Body of pancreas (tissue), 4 donors: ENCODE measurements at regions not wholly inside any gene's neighbourhood (a gene's known extent, or its start where the extent isn't known, plus 50 kb on each side); places are given as distances from the start of the nearest gene placed in this dataset.

Experiments
- ATAC-seq: fragments of 150-250 bp; one replicate; pipeline ENCODE4 v1.9.1; 2016
- DNase-seq, 4 donors: peaks; one replicate each; pipeline ENCODE4 v3.0.0-alpha.2; 2019
- H3K27ac ChIP-seq, 4 donors: fragments of 200-600 bp; sonication (generic); 1 replicate in 3 of 4; 2 replicates in 1 of 4; pipeline versions ENCODE4 v1.5.1 to v1.6.1; 2016 to 2019; ENCODE audit warnings: mild to moderate bottlenecking in 1 of 4, mixed read lengths in 1 of 4, moderate library complexity in 1 of 4
- H3K27me3 ChIP-seq, 2 donors: fragments of 200-600 bp; sonication (generic); one replicate each; pipeline ENCODE4 v1.6.0; 2016; ENCODE audit warnings: mild to moderate bottlenecking in 1 of 2
- H3K36me3 ChIP-seq, 2 donors: fragments of 200-600 bp; sonication (generic); replicated peaks in 1 of 2; 2 replicates each; pipeline ENCODE4 v1.5.1; 2016; ENCODE audit warnings: low read depth in 2 of 2; ENCODE audit not compliant: insufficient read depth in 1 of 2
- H3K4me1 ChIP-seq: fragments of 200-600 bp; sonication (generic); one replicate; pipeline ENCODE4 v1.6.0; 2016
- H3K4me3 ChIP-seq, 2 donors: fragments of 200-600 bp; sonication (generic); 1 replicate in 1 of 2; 2 replicates in 1 of 2; pipeline ENCODE4 v1.5.1; 2016 to 2019
- H3K9me3 ChIP-seq, 3 donors: fragments of 200-600 bp; sonication (generic); 1 replicate in 2 of 3; 2 replicates in 1 of 3; pipeline ENCODE4 v1.5.1; 2016
- CTCF ChIP-seq, 7 experiments: fragments of 450-650 bp in 4 of 7; fragments of 200-600 bp in 3 of 7; sonication (generic) in 3 of 7; IDR thresholded peaks; one replicate each; pipeline ENCODE4 v1.5.1; 2016 to 2019; ENCODE audit warnings: antibody characterized with exemption in 7 of 7
- POLR2A ChIP-seq, 3 donors: fragments of 450-650 bp; IDR thresholded peaks; one replicate each; pipeline ENCODE4 v1.6.1; 2016; ENCODE audit warnings: antibody characterized with exemption in 3 of 3, mild to moderate bottlenecking in 2 of 3
- WGBS, 2 donors: methylation state at CpG; one replicate each; pipeline ENCODE4 v1.1.5; 2017; 5-methylcytosine and 5-hydroxymethylcytosine counted together
- intact Hi-C: fragments of 100-400 bp; cut with DNase I; formaldehyde crosslinking; loops from one replicate; pipeline ENCODE4 v1.15.1; 2023

- Histone ChIP-seq H3K36me3 (no peaks in the 10 kb centered on the region), H3K27ac (no peak overlapping the region), H3K4me3 (no peak overlapping the region), H3K27me3 (no peaks in the 10 kb centered on the region), H3K4me1 (no peaks in the 10 kb centered on the region), H3K9me3 (no peaks in the 10 kb centered on the region)
- intact Hi-C loops, result no loop called here
- ATAC-seq, result no peak
- 78 to 86% methylated on average over 2 of the region's 2 CpGs for WGBS, 2 donors
- DNase-seq, result no peak
- TF ChIP-seq CTCF (IDR thresholded peaks at IDR 0.05) (no peak), POLR2A (IDR thresholded peaks at IDR 0.05) (no peak)
Observed at GRCh38 chr15:85318732-85319076, 61.7 kb upstream of the AKAP13 start.

- H3K4me1 ChIP-seq, result no peaks in the 10 kb centered on the region
- intact Hi-C loops, result no loop called here
- no peak overlapping the region for H3K4me3 ChIP-seq
- no peak for DNase-seq
- no peak for ATAC-seq
- no peak overlapping the region for H3K27ac ChIP-seq
- H3K9me3 ChIP-seq, result no peaks in the 10 kb centered on the region
- WGBS, 2 donors, result 27% methylated on average over 2 of the region's 2 CpGs
- no peak for TF ChIP-seq POLR2A (IDR thresholded peaks at IDR 0.05)
- TF ChIP-seq CTCF (IDR thresholded peaks at IDR 0.05), result no peak
- H3K36me3 ChIP-seq, result no peaks in the 10 kb centered on the region
- no peaks in the 10 kb centered on the region for H3K27me3 ChIP-seq
Observed at GRCh38 chr15:85324202-85324601, 56.2 kb upstream of the AKAP13 start.

DNA sequence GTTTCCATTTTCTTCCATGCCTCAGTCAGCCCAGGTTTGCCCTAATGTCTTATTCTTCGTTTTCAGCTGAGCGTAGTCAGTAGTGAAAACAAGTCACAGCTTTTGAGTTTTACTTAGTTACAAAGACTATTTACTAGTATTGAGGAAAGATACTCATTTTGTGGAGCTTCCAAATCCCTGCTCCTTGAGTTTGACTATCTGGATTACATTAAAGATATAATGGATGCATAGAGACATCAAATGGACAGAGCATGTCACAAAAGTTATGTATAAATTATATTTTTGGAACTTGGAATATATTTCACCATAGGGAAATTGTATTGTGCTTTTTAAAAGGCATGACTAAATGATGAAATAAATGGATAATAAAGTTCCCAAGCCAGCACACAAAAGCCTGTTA is 54.6 kb upstream of the AKAP13 start:
- 81 to 85% methylated on average over 2 of the region's 2 CpGs for WGBS, 2 donors
- Histone ChIP-seq H3K4me1 (peaks cover 8% of the 10 kb centered on the region), H3K27me3 (no peaks in the 10 kb centered on the region), H3K36me3 (no peaks in the 10 kb centered on the region), H3K27ac (no peak overlapping the region), H3K9me3 (no peaks in the 10 kb centered on the region), H3K4me3 (no peak overlapping the region)
- ATAC-seq (no peak), DNase-seq (no peak)
- intact Hi-C loops, result no loop called here
- TF ChIP-seq POLR2A (IDR thresholded peaks at IDR 0.05), result no peak
- TF ChIP-seq CTCF (IDR thresholded peaks at IDR 0.05), result no peak

GRCh38 chr15:85326291-85326690 is 54.1 kb upstream of the AKAP13 start:
- intact Hi-C loops, result no loop called here
- ATAC-seq (no peak), DNase-seq (no peak)
- Histone ChIP-seq H3K4me3 (no peak overlapping the region), H3K27ac (no peak overlapping the region), H3K9me3 (no peaks in the 10 kb centered on the region), H3K27me3 (no peaks in the 10 kb centered on the region), H3K4me1 (peaks cover 12% of the 10 kb centered on the region), H3K36me3 (no peaks in the 10 kb centered on the region)
- TF ChIP-seq CTCF (IDR thresholded peaks at IDR 0.05) (no peak), POLR2A (IDR thresholded peaks at IDR 0.05) (no peak)

- ATAC-seq (no peak), DNase-seq (no peak)
- H3K4me1 ChIP-seq, result peaks cover 22% of the 10 kb centered on the region
- no peak for TF ChIP-seq CTCF (IDR thresholded peaks at IDR 0.05)
- TF ChIP-seq POLR2A (IDR thresholded peaks at IDR 0.05), result no peak
- intact Hi-C loops, result no loop called here
- no peak overlapping the region for H3K27ac ChIP-seq
- 68 to 69% methylated on average over 3 of the region's 3 CpGs for WGBS, 2 donors
- no peaks in the 10 kb centered on the region for H3K27me3 ChIP-seq
- no peaks in the 10 kb centered on the region for H3K9me3 ChIP-seq
- no peak overlapping the region for H3K4me3 ChIP-seq
- H3K36me3 ChIP-seq, result no peaks in the 10 kb centered on the region
Observed at GRCh38 chr15:85327820-85328219, 52.6 kb upstream of the AKAP13 start.
